Upper lobe of right lung (tissue), 1 donor: ENCODE measurements at regions not wholly inside any gene's neighbourhood (a gene's known extent, or its start where the extent isn't known, plus 50 kb on each side); places are given as distances from the start of the nearest gene placed in this dataset.

Experiments used
- ATAC-seq: fragments of 200-7000 bp; cut with Tn5 transposase; one replicate; pipeline ENCODE4 v1.9.1; 2020; ENCODE audit warnings: mild to moderate bottlenecking, moderate library complexity
- DNase-seq: peaks from one replicate; pipeline ENCODE4 v3.0.0-alpha.2; 2020
- H3K27ac ChIP-seq: fragments of 200-600 bp; one replicate; pipeline ENCODE4 v1.8.0; 2022
- H3K27me3 ChIP-seq: fragments of 200-600 bp; one replicate; pipeline ENCODE4 v1.8.0; 2022; ENCODE audit warnings: mild to moderate bottlenecking
- H3K36me3 ChIP-seq: fragments of 200-600 bp; one replicate; pipeline ENCODE4 v1.8.0; 2022
- H3K4me1 ChIP-seq: fragments of 200-600 bp; one replicate; pipeline ENCODE4 v1.8.0; 2022
- H3K4me3 ChIP-seq: fragments of 200-600 bp; one replicate; pipeline ENCODE4 v1.8.0; 2022; ENCODE audit warnings: mild to moderate bottlenecking
- H3K9me3 ChIP-seq: fragments of 200-600 bp; one replicate; pipeline ENCODE4 v1.8.0; 2022
- CTCF ChIP-seq: fragments of 200-600 bp; IDR thresholded peaks from one replicate; pipeline ENCODE4 v1.8.0; 2022; ENCODE audit warnings: antibody characterized with exemption
- intact Hi-C: fragments of 100-400 bp; cut with DNase I; formaldehyde crosslinking; loops from one replicate; pipeline ENCODE4 v1.11.0; 2022
- donor health status: DM: no; HTN: yes; CAD: no; lungs with severe emphysema.

- Histone ChIP-seq H3K9me3 (no peaks in the 10 kb centered on the region), H3K27me3 (peaks cover 6% of the 10 kb centered on the region), H3K4me1 (no peaks in the 10 kb centered on the region), H3K36me3 (no peaks in the 10 kb centered on the region), H3K4me3 (no peak overlapping the region), H3K27ac (no peak overlapping the region)
- intact Hi-C loops = no loop called here
- DNase-seq (no peak), ATAC-seq (no peak)
- no peak for TF ChIP-seq CTCF
Measured at GRCh38 chr22:48633996-48634836, 1193.5 kb downstream of the BRD1 start.

GRCh38 chr22:48632646-48633246 lies 1194.9 kb downstream of the BRD1 start:
- no peaks in the 10 kb centered on the region for H3K36me3 ChIP-seq
- H3K4me3 ChIP-seq = no peak overlapping the region
- H3K27me3 ChIP-seq = peaks cover 6% of the 10 kb centered on the region
- H3K9me3 ChIP-seq = no peaks in the 10 kb centered on the region
- intact Hi-C loops = no loop called here
- no peak for TF ChIP-seq CTCF
- DNase-seq (no peak), ATAC-seq (no peak)
- H3K4me1 ChIP-seq = no peaks in the 10 kb centered on the region
- no peak overlapping the region for H3K27ac ChIP-seq

GRCh38 chr22:48631288-48631863 lies 1196.3 kb downstream of the BRD1 start:
- no peak overlapping the region for H3K4me3 ChIP-seq
- H3K27me3 ChIP-seq = peaks cover 6% of the 10 kb centered on the region
- H3K9me3 ChIP-seq = no peaks in the 10 kb centered on the region
- ATAC-seq (no peak), DNase-seq (no peak)
- no peaks in the 10 kb centered on the region for H3K4me1 ChIP-seq
- intact Hi-C loops = no loop called here
- TF ChIP-seq CTCF = no peak
- H3K27ac ChIP-seq = no peak overlapping the region
- no peaks in the 10 kb centered on the region for H3K36me3 ChIP-seq

- H3K36me3 ChIP-seq = no peaks in the 10 kb centered on the region
- H3K27ac ChIP-seq = no peak overlapping the region
- no peaks in the 10 kb centered on the region for H3K9me3 ChIP-seq
- TF ChIP-seq CTCF = no peak
- no peak for DNase-seq
- no peak overlapping the region for H3K4me3 ChIP-seq
- intact Hi-C loops = no loop called here
- ATAC-seq = no peak
- H3K27me3 ChIP-seq = peaks cover 6% of the 10 kb centered on the region
- H3K4me1 ChIP-seq = no peaks in the 10 kb centered on the region
Measured at GRCh38 chr22:48630848-48631247, 1196.8 kb downstream of the BRD1 start.

- TF ChIP-seq CTCF = no peak
- Histone ChIP-seq H3K36me3 (no peaks in the 10 kb centered on the region), H3K4me1 (no peaks in the 10 kb centered on the region), H3K9me3 (no peaks in the 10 kb centered on the region), H3K27me3 (peaks cover 6% of the 10 kb centered on the region), H3K27ac (no peak overlapping the region), H3K4me3 (no peak overlapping the region)
- DNase-seq = no peak
- intact Hi-C loops = no loop called here
- ATAC-seq = no peak
Measured at GRCh38 chr22:48630433-48630754, 1197.3 kb downstream of the BRD1 start.
